CD1c-positive myeloid dendritic cell (primary cell): ENCODE measurements at regions not wholly inside any gene's neighbourhood (a gene's known extent, or its start where the extent isn't known, plus 50 kb on each side); places are given as distances from the start of the nearest gene placed in this dataset.
"Not testable (repeated sequence)": the region's sequence is repeated elsewhere in the genome, so short reads cannot be mapped to it uniquely, and the experiment has no call there.

Source experiments
- DNase-seq: peaks from one replicate; pipeline ENCODE4 v3.0.0-alpha.2; 2016; ENCODE audit errors: extremely low spot score

GRCh38 chr9:89839449-89839848 lies 234.6 kb downstream of the GADD45G start:
- no peak for DNase-seq

DNA sequence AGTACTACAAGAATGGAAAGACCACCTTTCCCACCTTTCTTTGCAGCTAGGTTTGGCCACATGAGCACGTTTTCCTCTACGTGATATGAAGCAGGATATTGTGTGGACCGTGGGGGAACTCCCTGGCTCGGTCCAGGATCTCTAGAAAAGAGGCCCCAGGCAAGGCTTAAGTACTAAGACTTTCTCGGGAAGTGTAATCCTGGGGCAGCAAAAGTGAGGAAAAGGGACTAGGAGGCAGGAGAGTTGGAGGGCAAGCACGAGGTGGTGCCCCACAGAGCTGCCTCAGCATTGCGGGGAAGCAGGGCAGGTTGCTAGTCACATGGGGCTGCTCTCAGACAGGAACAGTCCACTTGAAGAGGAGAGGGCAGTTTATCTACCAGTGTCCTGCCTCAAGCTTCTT lies 235.1 kb downstream of the GADD45G start:
- no peak for DNase-seq

DNA sequence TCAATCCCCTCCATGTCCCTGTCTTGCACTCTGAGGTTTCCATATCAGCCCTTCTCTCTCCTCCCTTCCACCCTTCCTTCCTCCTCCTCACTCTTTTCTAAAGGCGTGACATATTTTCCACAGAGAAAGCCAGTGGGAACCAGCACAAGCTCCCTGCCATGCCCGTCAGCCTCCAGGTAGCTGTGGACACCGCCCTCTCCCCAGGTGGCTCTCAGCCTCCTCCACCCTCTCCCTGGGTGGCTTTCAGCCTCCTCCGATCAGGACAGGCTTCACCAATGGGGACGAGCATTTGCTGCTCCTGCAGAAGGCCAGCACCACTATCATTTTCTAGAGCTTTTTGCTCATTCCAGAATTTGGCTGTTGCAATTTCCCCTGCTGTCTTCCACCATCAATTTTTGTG lies 236.6 kb downstream of the GADD45G start:
- DNase-seq = no peak

GRCh38 chr9:89842267-89842768 lies 237.5 kb downstream of the GADD45G start:
- DNase-seq = peak; percentile 11

- no peak for DNase-seq
These were observed 238.3 kb downstream of the GADD45G start for GRCh38 chr9:89843074-89843473.

DNA sequence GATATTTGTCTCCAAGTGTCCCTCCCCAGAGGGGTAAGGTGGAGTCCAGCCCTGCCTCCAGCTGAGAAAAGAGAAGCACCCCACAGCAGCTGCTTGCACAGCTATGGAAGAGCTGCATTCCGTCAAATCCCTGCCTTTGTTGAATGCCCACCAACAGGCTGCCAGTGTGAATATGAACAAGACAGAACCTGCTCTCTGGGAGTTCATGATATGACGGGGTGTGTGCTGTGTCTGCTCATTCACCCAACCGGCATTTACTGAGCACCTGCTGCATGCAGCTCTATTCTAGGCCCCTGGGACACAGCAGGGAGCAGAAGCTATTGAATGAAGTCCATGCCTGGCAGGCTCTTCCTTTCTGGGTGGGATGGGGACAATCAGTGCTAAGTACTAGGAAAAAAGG lies 238.8 kb downstream of the GADD45G start:
- DNase-seq = no peak

DNA sequence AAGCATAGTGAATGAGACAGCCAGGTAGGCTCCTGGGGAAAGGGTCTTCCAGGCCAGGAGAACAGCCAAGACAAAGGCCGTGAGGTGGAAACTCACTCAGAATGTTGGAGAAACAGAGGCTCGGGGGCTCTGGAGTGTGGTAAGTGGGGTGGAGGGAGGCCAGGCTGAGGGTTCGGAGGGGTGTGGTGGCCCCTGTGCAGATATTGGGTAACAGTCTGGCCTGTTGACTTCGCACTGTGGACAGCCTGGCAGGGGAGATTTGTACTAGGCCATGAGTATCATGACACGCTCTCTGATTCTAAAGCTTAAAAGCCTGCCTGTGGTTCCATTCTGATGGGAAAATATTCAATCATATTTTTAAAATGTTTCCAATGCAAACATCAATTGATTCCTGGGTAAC lies 239.3 kb downstream of the GADD45G start:
- no peak for DNase-seq

DNA sequence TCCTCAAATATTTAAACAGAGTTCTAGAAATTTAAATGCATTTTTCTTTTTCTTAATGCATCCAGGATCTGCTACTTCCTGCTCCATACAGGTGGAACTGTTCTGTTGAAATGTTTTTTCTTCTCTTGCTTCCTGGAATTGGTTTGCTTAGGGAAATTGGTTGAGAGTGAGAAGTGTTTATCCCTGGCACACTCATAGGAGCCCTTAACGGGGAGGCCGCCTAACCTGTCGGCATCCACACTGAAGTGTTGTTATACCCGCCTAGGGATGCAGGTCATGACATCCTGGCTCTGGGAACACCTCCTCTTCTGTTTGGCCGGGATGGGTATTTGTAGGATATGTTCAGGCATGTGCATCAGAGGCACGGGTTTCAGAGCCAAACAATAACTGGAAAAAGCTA lies 239.7 kb downstream of the GADD45G start:
- no peak for DNase-seq

- no peak for DNase-seq
These were observed 240.5 kb downstream of the GADD45G start for GRCh38 chr9:89845321-89845720.

DNA sequence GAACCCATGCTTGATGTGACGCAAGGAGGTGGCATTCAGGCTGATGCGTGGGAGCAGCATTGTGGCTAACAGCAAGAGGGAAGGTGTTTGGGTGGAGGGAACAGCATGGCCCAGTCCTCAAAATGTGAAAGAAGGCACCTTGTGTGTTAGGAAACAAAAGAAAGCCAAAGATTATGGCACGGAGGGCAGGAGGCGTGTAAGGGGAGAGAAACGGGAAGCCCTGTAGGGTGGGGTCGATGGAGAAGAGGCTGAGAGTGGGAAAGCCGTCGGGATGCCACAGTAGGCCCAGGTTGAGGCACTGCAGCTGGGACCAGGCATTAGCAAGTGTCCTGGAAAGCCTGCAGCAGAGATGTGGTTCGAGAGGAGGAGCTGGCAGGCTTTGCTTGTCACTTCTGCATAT lies 241.1 kb downstream of the GADD45G start:
- no peak for DNase-seq

DNA sequence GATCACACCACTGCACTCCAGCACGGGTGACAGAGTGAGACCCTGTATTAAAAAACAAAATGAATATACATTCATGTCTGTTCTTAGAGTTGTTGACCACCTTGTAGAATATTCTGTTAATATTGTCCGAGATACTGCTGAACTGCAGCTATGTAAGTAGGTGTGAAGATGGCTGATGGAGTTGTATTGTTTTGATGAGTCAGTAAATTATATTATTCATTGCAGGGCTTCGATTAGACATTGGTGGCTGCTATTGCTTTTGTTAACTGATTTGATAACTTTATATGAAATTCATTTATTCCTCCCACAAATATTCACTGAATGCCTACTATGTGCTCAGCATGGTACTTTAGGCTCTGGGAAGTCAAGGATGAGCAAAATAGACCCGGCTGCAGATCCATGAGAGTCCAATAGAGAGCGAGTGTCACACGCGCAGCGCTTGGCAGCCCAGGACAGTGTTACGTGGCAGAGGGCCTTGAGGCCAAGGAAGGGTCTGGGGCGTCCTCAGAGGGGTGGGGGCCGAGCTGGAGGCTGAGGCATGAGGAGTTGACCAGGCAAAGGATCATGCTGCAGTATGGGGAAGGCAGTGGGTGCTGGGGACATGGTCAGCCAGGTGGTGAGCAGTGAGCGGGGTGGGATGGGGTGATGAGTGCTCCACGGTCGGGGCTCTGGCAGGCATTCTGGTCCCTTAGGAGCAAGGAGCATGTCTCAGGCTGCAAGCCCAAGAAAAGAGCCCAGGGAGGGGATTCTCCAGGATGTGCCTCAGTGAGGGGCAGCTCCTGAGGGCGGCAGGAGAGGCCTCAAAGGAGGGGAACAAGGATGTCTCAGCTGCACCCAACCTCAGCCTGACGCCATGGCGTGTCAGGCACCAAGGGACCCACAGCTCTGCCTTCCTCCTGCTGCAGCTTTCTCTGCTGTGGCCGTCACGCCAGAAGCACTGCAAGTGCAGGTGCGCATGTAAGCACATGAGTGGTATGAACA lies 243.5 kb downstream of the GADD45G start:
- no peak for DNase-seq

DNA sequence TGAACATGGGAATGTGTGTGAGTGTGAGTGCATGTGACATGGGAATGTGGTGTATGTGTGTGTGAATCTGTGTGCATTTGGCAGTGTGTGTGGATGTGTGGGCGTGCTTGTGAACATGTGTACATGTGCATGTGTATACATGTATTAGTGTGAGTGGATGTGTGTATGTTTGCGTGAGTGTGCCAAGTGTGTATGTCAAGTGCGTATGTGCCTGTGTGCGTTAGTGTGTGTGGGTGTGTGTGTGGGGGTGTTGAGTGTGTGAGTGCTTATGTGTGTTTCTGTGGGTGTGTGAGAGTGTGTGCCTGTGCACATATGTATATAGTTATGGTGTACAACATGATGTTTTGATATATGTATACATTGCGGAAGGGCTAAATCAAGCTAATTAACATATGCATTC lies 244.3 kb downstream of the GADD45G start:
- DNase-seq = no peak

- DNase-seq = no peak
These were observed 245.3 kb downstream of the GADD45G start for GRCh38 chr9:89850153-89850552.

DNA sequence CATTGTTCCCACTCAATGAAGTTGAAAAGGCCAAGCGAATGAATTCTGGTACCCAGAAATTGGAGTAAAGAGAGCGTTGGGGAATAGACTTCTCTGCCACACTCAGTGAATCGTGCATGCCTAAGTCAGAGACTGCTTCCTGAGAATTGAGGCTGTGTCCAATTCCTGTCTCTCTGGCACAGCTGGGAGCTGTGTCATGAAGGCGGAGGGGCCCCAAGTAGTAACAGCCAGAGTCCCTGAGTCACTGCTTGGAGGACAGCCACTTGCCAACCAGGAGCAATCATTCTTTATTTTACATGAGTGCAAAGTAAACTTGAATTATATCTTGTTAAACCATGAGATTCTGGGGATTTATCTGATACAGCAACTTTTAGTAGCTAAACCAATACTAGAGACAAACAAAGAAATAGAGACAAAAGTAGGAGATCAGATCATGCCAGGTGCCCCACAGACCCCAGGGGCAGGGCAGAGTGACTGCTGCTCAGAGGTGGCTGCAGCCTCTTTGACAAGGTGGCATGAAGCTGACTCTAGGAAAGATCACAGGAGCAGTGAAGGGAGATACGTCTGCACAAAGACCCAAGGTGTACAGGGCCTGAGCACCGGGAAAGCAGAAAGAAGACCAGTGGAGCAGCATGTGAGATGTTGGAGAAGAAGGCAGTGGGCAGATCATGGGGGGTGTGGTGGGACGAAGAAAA lies 246.0 kb downstream of the GADD45G start:
- no peak for DNase-seq

DNA sequence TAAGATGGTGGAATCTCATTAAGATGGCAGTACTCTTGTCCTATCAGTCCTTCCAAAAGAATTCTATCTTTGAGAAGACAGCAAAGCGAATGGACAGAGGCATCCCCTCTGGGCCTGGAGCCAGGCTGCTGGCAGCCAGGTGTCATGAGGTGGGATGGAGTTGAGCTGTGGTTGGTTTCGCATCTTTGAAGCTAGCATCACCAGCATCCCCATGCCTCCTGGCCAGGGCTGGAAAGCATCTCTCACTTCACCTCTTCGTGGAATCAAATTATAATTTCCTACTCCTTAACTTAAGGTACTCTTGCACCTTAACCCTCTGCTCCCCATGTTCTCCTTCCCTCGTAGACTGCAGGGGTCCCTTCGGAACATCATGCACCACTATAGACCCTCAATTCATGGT lies 248.3 kb downstream of the GADD45G start:
- DNase-seq = no peak

DNA sequence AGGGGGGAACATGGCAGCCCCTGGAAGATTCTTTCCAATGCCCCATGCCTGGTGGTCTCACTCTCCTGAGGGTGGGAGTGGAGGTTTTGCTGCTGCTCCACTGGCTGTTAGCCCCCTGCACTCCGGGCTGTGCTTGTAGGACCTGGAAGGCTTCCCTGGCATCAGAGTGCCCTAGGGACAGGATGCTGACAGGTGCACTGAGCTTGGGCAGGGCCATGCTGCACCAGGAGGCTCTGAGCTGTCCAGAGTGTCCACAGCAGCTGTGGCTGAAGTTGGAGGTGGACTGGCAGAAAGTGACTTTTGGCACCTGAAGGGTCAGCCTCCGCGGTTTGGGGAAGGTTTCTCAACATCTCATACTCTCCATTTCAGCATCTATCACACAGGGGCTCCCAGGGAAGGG lies 249.1 kb downstream of the GADD45G start:
- no peak for DNase-seq

GRCh38 chr9:89854715-89855475 lies 250.1 kb downstream of the GADD45G start:
- DNase-seq = no peak

- DNase-seq = not testable (repeated sequence)
These were observed 251.5 kb downstream of the GADD45G start for GRCh38 chr9:89856296-89856695.

- DNase-seq = not testable (repeated sequence)
These were observed 252.1 kb downstream of the GADD45G start for GRCh38 chr9:89856950-89857349.

DNA sequence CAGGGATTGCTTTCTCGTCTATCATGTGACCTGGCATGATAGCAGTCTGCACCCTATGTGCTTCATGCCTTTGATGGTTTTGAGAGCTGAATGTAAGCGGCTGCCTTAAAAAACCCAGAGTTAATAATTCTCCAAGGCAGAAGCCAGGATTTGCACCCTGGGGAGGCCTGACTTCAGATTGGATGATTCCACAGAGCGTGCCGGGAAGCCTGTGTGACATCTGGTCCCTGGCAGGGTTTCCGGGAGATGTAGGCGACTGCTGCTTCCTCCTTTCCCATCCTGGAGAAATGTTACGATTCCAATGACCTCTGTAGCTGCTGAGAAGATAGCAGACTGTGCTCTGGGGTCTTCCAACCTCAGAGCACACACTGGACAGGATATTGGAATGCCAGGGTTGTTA lies 255.0 kb downstream of the GADD45G start:
- not testable (repeated sequence) for DNase-seq

DNA sequence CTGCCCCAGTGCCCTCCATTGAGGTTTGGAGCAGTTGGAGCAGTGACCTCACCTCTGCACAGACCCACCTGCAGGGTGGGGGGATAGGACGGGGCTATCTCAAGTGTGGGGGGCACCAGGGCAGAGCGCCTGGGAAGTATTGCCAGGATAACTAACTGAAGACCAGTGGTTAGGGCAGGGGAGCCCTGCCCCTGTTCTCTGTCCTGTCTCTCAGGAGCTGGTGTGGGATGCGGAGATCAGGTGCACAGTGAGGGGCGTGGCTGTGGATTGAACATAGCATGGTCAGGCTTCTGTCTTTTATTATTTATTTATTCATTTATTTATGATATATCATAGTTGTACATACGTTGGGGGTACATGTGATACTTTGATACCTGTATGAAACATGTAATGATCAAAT lies 256.6 kb downstream of the GADD45G start:
- not testable (repeated sequence) for DNase-seq

GRCh38 chr9:89862316-89862715 lies 257.5 kb downstream of the GADD45G start:
- no peak for DNase-seq
